GM18861 (cell line): ENCODE measurements at regions not wholly inside any gene's neighbourhood (a gene's known extent, or its start where the extent isn't known, plus 50 kb on each side); places are given as distances from the start of the nearest gene placed in this dataset.
"Not testable (repeated sequence)": the region's sequence is repeated elsewhere in the genome, so short reads cannot be mapped to it uniquely, and the experiment has no call there.

Experiments used
- ATAC-seq: cut with Tn5 transposase; IDR thresholded peaks from one replicate; pipeline ENCODE4 v1.9.1; 2021; ENCODE audit not compliant: unreplicated experiment

- ATAC-seq = no peak
These were observed 143.5 kb downstream of the TPBG start for GRCh38 chr6:82507112-82507511.

- ATAC-seq = no peak
These were observed 147.9 kb downstream of the TPBG start for GRCh38 chr6:82511546-82511945.

GRCh38 chr6:82517896-82518295 is 154.3 kb downstream of the TPBG start:
- not testable (repeated sequence) for ATAC-seq

GRCh38 chr6:82521369-82521768 is 157.8 kb downstream of the TPBG start:
- ATAC-seq = no peak

GRCh38 chr6:82521861-82522260 is 158.2 kb downstream of the TPBG start:
- no peak for ATAC-seq

GRCh38 chr6:82524031-82524430 is 160.4 kb downstream of the TPBG start:
- ATAC-seq = no peak

GRCh38 chr6:82525775-82526495 is 162.3 kb downstream of the TPBG start:
- no peak for ATAC-seq

- ATAC-seq = not testable (repeated sequence)
These were observed 166.4 kb downstream of the TPBG start for GRCh38 chr6:82529960-82530460.

- ATAC-seq = no peak
These were observed 171.3 kb downstream of the TPBG start for GRCh38 chr6:82534876-82535275.

- not testable (repeated sequence) for ATAC-seq
These were observed 185.9 kb downstream of the TPBG start for GRCh38 chr6:82549480-82549879.

GRCh38 chr6:82551311-82551710 is 187.7 kb downstream of the TPBG start:
- ATAC-seq = not testable (repeated sequence)

- no peak for ATAC-seq
These were observed 188.2 kb downstream of the TPBG start for GRCh38 chr6:82551831-82552230.

GRCh38 chr6:82553863-82554531 is 190.4 kb downstream of the TPBG start:
- ATAC-seq = no peak

- ATAC-seq = no peak
These were observed 191.0 kb downstream of the TPBG start for GRCh38 chr6:82554666-82555065.

- ATAC-seq = no peak
These were observed 192.2 kb downstream of the TPBG start for GRCh38 chr6:82555801-82556200.

- ATAC-seq = not testable (repeated sequence)
These were observed 194.9 kb downstream of the TPBG start for GRCh38 chr6:82558531-82558930.

- no peak for ATAC-seq
These were observed 204.0 kb downstream of the TPBG start for GRCh38 chr6:82567621-82568020.

- peak; percentile 70 for ATAC-seq
These were observed 204.8 kb downstream of the TPBG start for GRCh38 chr6:82568290-82568993.

GRCh38 chr6:82569022-82569421 is 205.4 kb downstream of the TPBG start:
- ATAC-seq = no peak

GRCh38 chr6:82570083-82570482 is 206.5 kb downstream of the TPBG start:
- no peak for ATAC-seq

GRCh38 chr6:82571455-82571854 is 207.8 kb downstream of the TPBG start:
- no peak for ATAC-seq
